ENCODE measurements at regions not wholly inside any gene's neighbourhood (a gene's known extent, or its start where the extent isn't known, plus 50 kb on each side); places are given as distances from the start of the nearest gene placed in this dataset.
"Not testable (repeated sequence)": the region's sequence is repeated elsewhere in the genome, so short reads cannot be mapped to it uniquely, and the experiment has no call there.

DNA sequence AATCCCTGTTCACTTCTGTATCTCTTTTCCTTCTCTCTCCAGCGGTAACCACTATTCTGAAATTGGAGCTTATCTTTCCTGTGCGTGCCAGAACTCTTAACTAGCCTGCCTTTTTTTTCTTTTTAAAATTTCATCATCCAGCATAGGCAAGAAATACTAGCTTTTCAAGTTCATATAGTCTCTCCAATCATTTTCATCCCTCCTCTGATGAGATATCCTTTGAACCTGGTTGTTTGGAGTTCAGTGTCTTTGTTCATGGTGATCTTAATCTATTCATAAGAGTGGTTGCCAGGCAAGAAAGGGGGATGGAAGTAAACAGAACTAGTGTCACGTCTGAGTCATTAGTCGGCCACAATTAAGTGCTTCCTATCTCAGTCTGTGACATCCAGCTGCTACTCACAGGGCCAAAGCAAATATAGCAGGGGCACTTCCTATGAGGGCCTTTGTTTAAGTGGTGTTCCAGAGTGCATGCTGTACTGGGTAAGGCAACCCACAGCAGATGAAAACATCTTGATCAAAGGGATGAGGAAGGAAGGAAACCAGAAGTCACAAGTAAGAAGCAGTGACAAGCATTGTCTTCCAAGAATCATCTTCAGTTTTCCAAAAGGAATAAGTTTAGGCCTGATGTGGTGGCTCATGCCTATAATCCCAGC is 56.4 kb upstream of the XIAP start:
- no peak for DNase-seq
- no peak for TF ChIP-seq CTCF (IDR thresholded peaks at IDR 0.05)
- no peak for TF ChIP-seq POLR2A (IDR thresholded peaks at IDR 0.05)
- Histone ChIP-seq H3K36me3 (no peaks in the 10 kb centered on the region), H3K4me1 (no peaks in the 10 kb centered on the region), H3K4me3 (replicated peaks in 1 of 3) (no peak overlapping the region), H3K27me3 (no peaks in the 10 kb centered on the region), H3K27ac (no peak overlapping the region), H3K9me3 (no peaks in the 10 kb centered on the region)
- WGBS, 2 donors: 33 to 51% methylated on average over 4 of the region's 4 CpGs
- intact Hi-C loops (cut with DNase I): no loop called here

DNA sequence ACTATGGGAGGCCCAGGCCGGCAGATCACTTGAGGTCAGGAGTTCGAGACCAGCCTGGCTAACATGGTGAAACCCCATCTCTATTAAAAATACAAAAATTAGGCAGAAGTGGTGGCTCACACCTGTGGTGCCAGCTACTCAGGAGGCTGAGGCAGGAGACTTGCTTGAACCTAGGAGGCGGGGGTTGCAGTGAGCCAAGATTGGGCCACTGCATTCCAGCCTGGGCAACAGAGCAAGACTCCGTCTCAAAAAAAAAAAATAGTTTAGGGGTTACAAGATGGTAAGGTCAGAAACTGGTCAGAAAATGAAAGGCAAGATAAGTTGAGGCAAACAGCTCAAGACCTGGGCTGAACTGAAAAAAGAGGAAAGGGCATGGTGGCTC is 55.9 kb upstream of the XIAP start:
- H3K4me3 ChIP-seq (replicated peaks in 1 of 3); H3K9me3 ChIP-seq; H3K36me3 ChIP-seq; H3K27ac ChIP-seq; intact Hi-C loops (cut with DNase I); H3K4me1 ChIP-seq; DNase-seq; H3K27me3 ChIP-seq: not testable (repeated sequence)
- WGBS, 2 donors: 86 to 100% methylated on average over 2 to 4 of the region's 4 CpGs

GRCh38 chrX:123807835-123808416 is 51.9 kb upstream of the XIAP start:
- no peaks in the 10 kb centered on the region for H3K9me3 ChIP-seq
- intact Hi-C loops (cut with DNase I): no loop called here
- TF ChIP-seq POLR2A (IDR thresholded peaks at IDR 0.05): no peak
- no peak for TF ChIP-seq CTCF (IDR thresholded peaks at IDR 0.05)
- H3K4me3 ChIP-seq (replicated peaks in 1 of 3): no peak overlapping the region
- DNase-seq: no peak
- 67 to 79% methylated on average over 3 of the region's 3 CpGs for WGBS, 2 donors
- H3K36me3 ChIP-seq: no peaks in the 10 kb centered on the region
- no peaks in the 10 kb centered on the region for H3K4me1 ChIP-seq
- H3K27me3 ChIP-seq: no peaks in the 10 kb centered on the region
- H3K27ac ChIP-seq: no peak overlapping the region

DNA sequence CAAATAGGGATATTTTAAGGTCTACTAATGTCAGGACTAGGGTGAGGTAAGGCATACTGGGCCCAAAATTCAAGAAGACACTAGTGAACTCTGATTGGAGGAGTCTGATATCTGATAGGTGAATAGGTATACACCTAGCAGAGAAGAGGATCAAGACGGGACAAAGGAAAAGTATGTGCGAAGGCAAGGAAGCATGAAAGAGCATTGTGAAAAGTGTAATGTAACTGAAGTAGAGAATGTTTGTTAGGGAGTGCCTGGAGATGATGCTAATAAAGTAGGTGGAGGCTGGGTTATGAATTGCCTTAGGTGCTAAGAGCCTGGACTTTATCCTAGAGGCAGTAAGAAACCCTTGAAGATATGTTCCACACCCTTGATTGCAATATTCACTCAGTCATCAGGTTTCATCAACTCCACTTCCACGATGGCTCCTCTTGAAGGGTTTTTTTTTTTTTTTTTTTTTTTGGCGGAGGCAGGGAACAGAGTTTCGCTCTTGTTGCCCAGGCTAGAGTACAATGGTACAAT is 49.9 kb upstream of the XIAP start:
- intact Hi-C loops (cut with DNase I): no loop called here
- WGBS, 2 donors: 90% methylated on average over 5 of the region's 5 CpGs
- DNase-seq: no peak

More for the DNA sequence above, 49.9 kb upstream of the XIAP start:
- Histone ChIP-seq H3K9me3 (no peaks in the 10 kb centered on the region), H3K27ac (no peak overlapping the region), H3K4me1 (no peaks in the 10 kb centered on the region), H3K27me3 (no peaks in the 10 kb centered on the region), H3K4me3 (replicated peaks in 1 of 3) (no peak overlapping the region), H3K36me3 (no peaks in the 10 kb centered on the region)
- TF ChIP-seq POLR2A (IDR thresholded peaks at IDR 0.05) (no peak), CTCF (IDR thresholded peaks at IDR 0.05) (no peak)
